ENCODE measurements at regions not wholly inside any gene's neighbourhood (a gene's known extent, or its start where the extent isn't known, plus 50 kb on each side); places are given as distances from the start of the nearest gene placed in this dataset.

DNA sequence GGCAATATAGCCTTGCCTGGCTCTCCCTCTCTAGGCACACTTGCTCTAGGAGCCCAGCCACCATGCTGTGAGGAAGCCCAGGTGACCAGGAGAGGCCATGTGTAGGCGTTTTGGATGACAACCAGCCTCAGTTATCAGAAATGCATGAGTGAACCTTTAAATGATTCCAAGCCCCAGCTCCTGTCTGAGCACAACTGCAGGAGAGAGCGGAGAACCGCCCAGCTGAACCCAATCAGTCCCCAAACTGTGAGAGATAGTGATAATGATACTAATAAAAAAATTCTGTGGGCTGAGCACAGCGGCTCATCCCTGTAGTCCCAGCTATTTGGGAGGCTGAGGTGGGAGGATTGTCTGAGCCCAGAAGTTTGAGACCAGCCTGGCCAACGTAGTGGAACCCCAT is 83.8 kb upstream of the TOX2 start:
- H3K23ac ChIP-seq (ENCODE audit: insufficient read length, low read depth, low read length): no peak overlapping the region
- H2BK15ac ChIP-seq (ENCODE audit: low read depth, low read length): no peak overlapping the region
- H3K4ac ChIP-seq (ENCODE audit: low read depth, low read length): no peak overlapping the region
- no peaks in the 10 kb centered on the region for H4K20me1 ChIP-seq (ENCODE audit: control insufficient read depth, insufficient read depth, insufficient read length)
- no peaks in the 10 kb centered on the region for H3K4me1 ChIP-seq (ENCODE audit: insufficient read depth, low read length)
- no peaks in the 10 kb centered on the region for H3K9me3 ChIP-seq (ENCODE audit: control insufficient read depth, low read depth, low read length)
- H3K14ac ChIP-seq (ENCODE audit: insufficient read depth, low read length): no peak overlapping the region
- DNase-seq: no peak
- H2AFZ ChIP-seq (ENCODE audit: low read length): no peak overlapping the region
- H4K5ac ChIP-seq (ENCODE audit: insufficient read length, low read depth, low read length): no peak overlapping the region
- Mint-ChIP-seq H3K27ac (no peak overlapping the region), H3K4me1 (no peaks in the 10 kb centered on the region), H3K27me3 (ENCODE audit: low read depth) (peaks cover 13% of the 10 kb centered on the region), H3K4me3 (no peak overlapping the region), H3K9me3 (peaks cover 0 to 4% of the 10 kb centered on the region in 2 experiments; a peak in 2 of 5 replicates), H3K36me3 (ENCODE audit: insufficient read depth in 1 of 3, low read depth in 3 of 3) (no peaks in the 10 kb centered on the region)
- no peak overlapping the region for H2AK5ac ChIP-seq (ENCODE audit: insufficient read length, low read length)
- no peak overlapping the region for H3K4me2 ChIP-seq (ENCODE audit: insufficient read depth, insufficient read length, low read length)
- H3K56ac ChIP-seq (ENCODE audit: insufficient read length, low read depth, low read length): no peak overlapping the region
- H2BK20ac ChIP-seq (ENCODE audit: low read depth, low read length, poor library complexity, severe bottlenecking): no peak overlapping the region
- no peak overlapping the region for H2BK12ac ChIP-seq (ENCODE audit: insufficient read length, low read depth, low read length)
- no peaks in the 10 kb centered on the region for H3K23me2 ChIP-seq (ENCODE audit: insufficient read length, low read depth, low read length, poor library complexity, severe bottlenecking)
- no peak overlapping the region for H2BK5ac ChIP-seq (ENCODE audit: insufficient read length, low read length)
- H3K27me3 ChIP-seq (ENCODE audit: insufficient read depth, low read length): no peaks in the 10 kb centered on the region
- H4K8ac ChIP-seq (replicated peaks; ENCODE audit: insufficient read length, low read depth, low read length): no peak overlapping the region
- no peaks in the 10 kb centered on the region for H3K79me1 ChIP-seq (ENCODE audit: insufficient read depth, low read depth, low read length, poor library complexity, severe bottlenecking)
- no peak overlapping the region for H2BK120ac ChIP-seq (ENCODE audit: low read depth, low read length, poor library complexity, severe bottlenecking)
- TF ChIP-seq, protein P1, sequence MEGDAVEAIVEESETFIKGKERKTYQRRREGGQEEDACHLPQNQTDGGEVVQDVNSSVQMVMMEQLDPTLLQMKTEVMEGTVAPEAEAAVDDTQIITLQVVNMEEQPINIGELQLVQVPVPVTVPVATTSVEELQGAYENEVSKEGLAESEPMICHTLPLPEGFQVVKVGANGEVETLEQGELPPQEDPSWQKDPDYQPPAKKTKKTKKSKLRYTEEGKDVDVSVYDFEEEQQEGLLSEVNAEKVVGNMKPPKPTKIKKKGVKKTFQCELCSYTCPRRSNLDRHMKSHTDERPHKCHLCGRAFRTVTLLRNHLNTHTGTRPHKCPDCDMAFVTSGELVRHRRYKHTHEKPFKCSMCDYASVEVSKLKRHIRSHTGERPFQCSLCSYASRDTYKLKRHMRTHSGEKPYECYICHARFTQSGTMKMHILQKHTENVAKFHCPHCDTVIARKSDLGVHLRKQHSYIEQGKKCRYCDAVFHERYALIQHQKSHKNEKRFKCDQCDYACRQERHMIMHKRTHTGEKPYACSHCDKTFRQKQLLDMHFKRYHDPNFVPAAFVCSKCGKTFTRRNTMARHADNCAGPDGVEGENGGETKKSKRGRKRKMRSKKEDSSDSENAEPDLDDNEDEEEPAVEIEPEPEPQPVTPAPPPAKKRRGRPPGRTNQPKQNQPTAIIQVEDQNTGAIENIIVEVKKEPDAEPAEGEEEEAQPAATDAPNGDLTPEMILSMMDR (conservative IDR thresholded peaks at IDR 0.05): no peak
- H3K18ac ChIP-seq (ENCODE audit: insufficient read length, low read depth, low read length): no peak overlapping the region
- no CpG with 5 or more reads among the region's 5 CpGs for WGBS (ENCODE audit: extremely low coverage, insufficient read length, low lambda C conversion rate)
- H3K79me2 ChIP-seq (ENCODE audit: insufficient read depth, low read length): no peaks in the 10 kb centered on the region
- no peak overlapping the region for H3T11ph ChIP-seq (ENCODE audit: low read length)
- no peak overlapping the region for H3K9ac ChIP-seq (ENCODE audit: extremely low read depth, insufficient read length, low read length)
- H3K27ac ChIP-seq (ENCODE audit: insufficient read length, low read depth, low read length): no peak overlapping the region
- H4K91ac ChIP-seq (ENCODE audit: insufficient read length, low read depth, low read length): no peak overlapping the region
